Tibial artery (tissue), 4 donors: ENCODE measurements at regions not wholly inside any gene's neighbourhood (a gene's known extent, or its start where the extent isn't known, plus 50 kb on each side); places are given as distances from the start of the nearest gene placed in this dataset.

ENCODE experiments used
- DNase-seq, 2 donors: peaks; one replicate each; pipeline ENCODE4 v3.0.0-alpha.2; 2019
- H3K27ac ChIP-seq, 2 donors: fragments of 200-600 bp; sonication (generic) in 1 of 2; 1 replicate in 1 of 2; 2 replicates in 1 of 2; pipeline ENCODE4 v1.5.1; 2018 to 2019; ENCODE audit warnings: mild to moderate bottlenecking in 1 of 2
- H3K27me3 ChIP-seq, 2 donors: fragments of 200-600 bp; sonication (generic) in 1 of 2; one replicate each; pipeline versions ENCODE4 v1.5.1 to v1.6.0; 2016 to 2019
- H3K36me3 ChIP-seq, 3 donors: fragments of 200-600 bp; sonication (generic) in 2 of 3; one replicate each; pipeline ENCODE4 v1.5.1; 2016 to 2019; ENCODE audit warnings: mild to moderate bottlenecking in 2 of 3
- H3K4me1 ChIP-seq, 4 donors: fragments of 200-600 bp; sonication (generic) in 2 of 4; 1 replicate in 3 of 4; 2 replicates in 1 of 4; pipeline ENCODE4 v1.5.1; 2016 to 2019
- H3K4me3 ChIP-seq, 2 donors: fragments of 200-600 bp; sonication (generic) in 1 of 2; 1 replicate in 1 of 2; 2 replicates in 1 of 2; pipeline ENCODE4 v1.5.1; 2018 to 2019; ENCODE audit warnings: mild to moderate bottlenecking in 2 of 2
- H3K9me3 ChIP-seq, 3 donors: fragments of 200-600 bp; sonication (generic) in 1 of 3; one replicate each; pipeline ENCODE4 v1.5.1; 2016 to 2019
- CTCF ChIP-seq, 2 experiments: fragments of 200-600 bp in 1 of 2; fragments of 450-650 bp in 1 of 2; IDR thresholded peaks; one replicate each; pipeline ENCODE4 v1.5.1; 2017 to 2019; ENCODE audit warnings: antibody characterized with exemption in 2 of 2, mild to moderate bottlenecking in 1 of 2, moderate library complexity in 1 of 2
- intact Hi-C: fragments of 100-400 bp; cut with DNase I; formaldehyde crosslinking; loops from one replicate; pipeline ENCODE4 v1.15.0; 2023; ENCODE audit warnings: low total_unique reads

GRCh38 chr2:220904015-220904414 lies 668.1 kb downstream of the EPHA4 start:
- Histone ChIP-seq H3K27ac (no peak overlapping the region), H3K27me3 (no peaks in the 10 kb centered on the region), H3K4me1 (no peaks in the 10 kb centered on the region), H3K36me3 (no peaks in the 10 kb centered on the region), H3K9me3 (no peaks in the 10 kb centered on the region), H3K4me3 (no peak overlapping the region)
- no peak for DNase-seq
- no peak for TF ChIP-seq CTCF (IDR thresholded peaks at IDR 0.05)
- intact Hi-C loops, result no loop called here

- no peak for DNase-seq
- no peaks in the 10 kb centered on the region for H3K9me3 ChIP-seq
- H3K4me1 ChIP-seq, result peaks cover 0 to 14% (median 0%) of the 10 kb centered on the region in 4 donors
- no peak overlapping the region for H3K27ac ChIP-seq
- H3K4me3 ChIP-seq, result no peak overlapping the region
- no peak for TF ChIP-seq CTCF (IDR thresholded peaks at IDR 0.05)
- H3K27me3 ChIP-seq, result no peaks in the 10 kb centered on the region
- no peaks in the 10 kb centered on the region for H3K36me3 ChIP-seq
- intact Hi-C loops, result no loop called here
Observed at GRCh38 chr2:220913384-220913783, 658.7 kb downstream of the EPHA4 start.

- no peak for TF ChIP-seq CTCF (IDR thresholded peaks at IDR 0.05)
- no peaks in the 10 kb centered on the region for H3K36me3 ChIP-seq
- intact Hi-C loops, result no loop called here
- DNase-seq, result no peak
- H3K4me1 ChIP-seq, result peaks cover 0 to 14% (median 0%) of the 10 kb centered on the region in 4 donors
- no peaks in the 10 kb centered on the region for H3K27me3 ChIP-seq
- no peaks in the 10 kb centered on the region for H3K9me3 ChIP-seq
- H3K4me3 ChIP-seq, result no peak overlapping the region
- H3K27ac ChIP-seq, result no peak overlapping the region
Observed at GRCh38 chr2:220915092-220915623, 656.9 kb downstream of the EPHA4 start.

GRCh38 chr2:220916931-220917330 lies 655.2 kb downstream of the EPHA4 start:
- H3K27ac ChIP-seq, result no peak overlapping the region
- TF ChIP-seq CTCF (IDR thresholded peaks at IDR 0.05), result no peak
- no peaks in the 10 kb centered on the region for H3K9me3 ChIP-seq
- H3K4me1 ChIP-seq, result peaks cover 0 to 14% (median 0%) of the 10 kb centered on the region in 4 donors
- no peak for DNase-seq
- intact Hi-C loops, result no loop called here
- no peak overlapping the region for H3K4me3 ChIP-seq
- no peaks in the 10 kb centered on the region for H3K36me3 ChIP-seq
- H3K27me3 ChIP-seq, result no peaks in the 10 kb centered on the region

GRCh38 chr2:220930271-220931076 lies 641.6 kb downstream of the EPHA4 start:
- no peaks in the 10 kb centered on the region for H3K36me3 ChIP-seq
- intact Hi-C loops, result no loop called here
- no peak for TF ChIP-seq CTCF (IDR thresholded peaks at IDR 0.05)
- no peaks in the 10 kb centered on the region for H3K27me3 ChIP-seq
- no peak for DNase-seq
- no peak overlapping the region for H3K4me3 ChIP-seq
- H3K4me1 ChIP-seq, result no peaks in the 10 kb centered on the region
- H3K9me3 ChIP-seq, result peaks cover 0 to 8% (median 2%) of the 10 kb centered on the region in 3 donors
- no peak overlapping the region for H3K27ac ChIP-seq
